ENCODE measurements at regions not wholly inside any gene's neighbourhood (a gene's known extent, or its start where the extent isn't known, plus 50 kb on each side); places are given as distances from the start of the nearest gene placed in this dataset.

DNA sequence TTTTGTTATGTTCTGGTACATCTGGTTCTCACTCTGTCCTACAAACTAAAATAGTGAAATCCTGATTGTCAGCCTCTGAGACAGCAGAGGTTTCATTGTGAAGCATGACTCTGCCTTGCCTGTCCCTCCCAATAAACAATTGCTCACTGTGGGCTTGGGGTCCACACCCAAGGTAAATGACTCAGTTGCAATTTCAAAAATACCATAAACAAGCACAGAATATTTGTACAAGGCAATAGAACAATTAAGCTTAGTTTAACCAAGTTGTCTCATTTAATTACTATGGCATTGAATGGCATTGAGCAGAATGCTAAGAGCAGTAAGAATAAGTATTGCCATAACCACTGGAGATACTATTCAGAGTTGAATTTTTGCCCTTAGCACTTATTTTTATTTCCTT is 353.6 kb downstream of the SPRY2 start:
- Mint-ChIP-seq H3K9me3 (peaks cover 5 to 8% of the 10 kb centered on the region in 2 experiments; a peak in 4 of 5 replicates), H3K4me1 (peaks cover 0 to 4% of the 10 kb centered on the region in 2 experiments; a peak in 2 of 4 replicates), H3K36me3 (ENCODE audit: insufficient read depth in 1 of 3, low read depth in 3 of 3) (peaks cover 3 to 5% (median 4%) of the 10 kb centered on the region in 3 experiments; a peak in 4 of 7 replicates), H3K27ac (no peak overlapping the region), H3K4me3 (no peak overlapping the region), H3K27me3 (ENCODE audit: low read depth) (no peaks in the 10 kb centered on the region)
- H2BK5ac ChIP-seq (ENCODE audit: insufficient read length, low read length), result no peak overlapping the region
- TF ChIP-seq CTCF (conservative IDR thresholded peaks at IDR 0.05), result no peak
- H3K79me2 ChIP-seq (ENCODE audit: insufficient read depth, low read length), result no peaks in the 10 kb centered on the region
- H2BK20ac ChIP-seq (ENCODE audit: low read depth, low read length, poor library complexity, severe bottlenecking), result no peak overlapping the region
- H3K4ac ChIP-seq (ENCODE audit: low read depth, low read length), result no peak overlapping the region
- no peak overlapping the region for H3T11ph ChIP-seq (ENCODE audit: low read length)
- H4K20me1 ChIP-seq (ENCODE audit: control insufficient read depth, insufficient read depth, insufficient read length), result no peaks in the 10 kb centered on the region
- no peak overlapping the region for H2BK15ac ChIP-seq (ENCODE audit: low read depth, low read length)
- no peak overlapping the region for H3K27ac ChIP-seq (ENCODE audit: insufficient read length, low read depth, low read length)
- H3K9me3 ChIP-seq (ENCODE audit: control insufficient read depth, low read depth, low read length), result no peaks in the 10 kb centered on the region
- no peak overlapping the region for H2BK12ac ChIP-seq (ENCODE audit: insufficient read length, low read depth, low read length)
- H4K5ac ChIP-seq (ENCODE audit: insufficient read length, low read depth, low read length), result no peak overlapping the region
- no peak overlapping the region for H2BK120ac ChIP-seq (ENCODE audit: low read depth, low read length, poor library complexity, severe bottlenecking)
- no peaks in the 10 kb centered on the region for H3K27me3 ChIP-seq (ENCODE audit: insufficient read depth, low read length)
- no peaks in the 10 kb centered on the region for H3K79me1 ChIP-seq (ENCODE audit: insufficient read depth, low read depth, low read length, poor library complexity, severe bottlenecking)
- no peak overlapping the region for H3K14ac ChIP-seq (ENCODE audit: insufficient read depth, low read length)
- H3K23ac ChIP-seq (ENCODE audit: insufficient read length, low read depth, low read length), result no peak overlapping the region
- no peaks in the 10 kb centered on the region for H3K4me1 ChIP-seq (ENCODE audit: insufficient read depth, low read length)
- H2AFZ ChIP-seq (ENCODE audit: low read length), result no peak overlapping the region
- H2AK5ac ChIP-seq (ENCODE audit: insufficient read length, low read length), result no peak overlapping the region
- no peak overlapping the region for H3K56ac ChIP-seq (ENCODE audit: insufficient read length, low read depth, low read length)
- H4K8ac ChIP-seq (replicated peaks; ENCODE audit: insufficient read length, low read depth, low read length), result no peak overlapping the region
- no peak overlapping the region for H3K18ac ChIP-seq (ENCODE audit: insufficient read length, low read depth, low read length)
- no peak overlapping the region for H3K9ac ChIP-seq (ENCODE audit: extremely low read depth, insufficient read length, low read length)
- DNase-seq, result no peak
- no peaks in the 10 kb centered on the region for H3K23me2 ChIP-seq (ENCODE audit: insufficient read length, low read depth, low read length, poor library complexity, severe bottlenecking)
- no peak overlapping the region for H3K4me2 ChIP-seq (ENCODE audit: insufficient read depth, insufficient read length, low read length)
- H4K91ac ChIP-seq (ENCODE audit: insufficient read length, low read depth, low read length), result no peak overlapping the region
